ENCODE measurements at regions not wholly inside any gene's neighbourhood (a gene's known extent, or its start where the extent isn't known, plus 50 kb on each side); places are given as distances from the start of the nearest gene placed in this dataset.
A peak's percentile ranks its signal among the peaks of the same experiment; 100 is the strongest.
"Not testable (repeated sequence)": the region's sequence is repeated elsewhere in the genome, so short reads cannot be mapped to it uniquely, and the experiment has no call there.

- no peak for TF ChIP-seq JUND (IDR thresholded peaks at IDR 0.05; ENCODE audit: low read depth)
- DNase-seq (ENCODE audit: low read depth in 1 of 2, low spot score in 1 of 2) = no peak
- in situ Hi-C loops (cut with HindIII; ENCODE audit: low pct_unique_long_range_greater_than_20kb, low sequenced_read_pairs) = no loop called here
These were observed 639.0 kb downstream of the IPMK start for GRCh38 chr10:57628592-57629284.

DNA sequence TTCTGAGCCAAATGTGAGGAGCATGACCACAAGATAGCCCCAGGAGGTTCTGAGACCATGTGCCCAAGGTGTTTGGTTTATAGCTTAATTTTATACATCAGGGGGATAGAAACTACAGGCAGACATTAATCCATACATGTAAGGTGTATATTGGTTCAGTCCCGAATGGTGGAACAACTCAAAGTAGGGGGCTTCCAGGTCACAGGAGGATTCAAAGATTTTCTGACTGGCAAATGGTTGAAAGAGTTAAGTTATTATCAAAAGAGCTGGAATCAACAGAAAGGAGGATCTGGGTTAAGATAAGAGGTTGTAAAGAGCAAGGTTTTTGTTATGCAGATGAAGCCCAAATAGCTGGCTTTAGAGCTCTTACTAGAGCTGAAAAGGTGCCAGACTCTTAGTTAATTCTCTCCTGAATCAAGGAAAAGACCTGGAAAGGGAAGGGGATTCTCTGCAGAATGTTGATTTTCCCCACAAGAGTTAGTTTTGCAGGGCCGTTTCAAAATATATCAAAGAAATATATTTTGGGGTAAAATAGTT is 640.0 kb downstream of the IPMK start:
- in situ Hi-C loops (cut with HindIII; ENCODE audit: low pct_unique_long_range_greater_than_20kb, low sequenced_read_pairs) = no loop called here
- DNase-seq (ENCODE audit: low read depth in 1 of 2, low spot score in 1 of 2) = no peak
- no peak for TF ChIP-seq JUND (IDR thresholded peaks at IDR 0.05; ENCODE audit: low read depth)

DNA sequence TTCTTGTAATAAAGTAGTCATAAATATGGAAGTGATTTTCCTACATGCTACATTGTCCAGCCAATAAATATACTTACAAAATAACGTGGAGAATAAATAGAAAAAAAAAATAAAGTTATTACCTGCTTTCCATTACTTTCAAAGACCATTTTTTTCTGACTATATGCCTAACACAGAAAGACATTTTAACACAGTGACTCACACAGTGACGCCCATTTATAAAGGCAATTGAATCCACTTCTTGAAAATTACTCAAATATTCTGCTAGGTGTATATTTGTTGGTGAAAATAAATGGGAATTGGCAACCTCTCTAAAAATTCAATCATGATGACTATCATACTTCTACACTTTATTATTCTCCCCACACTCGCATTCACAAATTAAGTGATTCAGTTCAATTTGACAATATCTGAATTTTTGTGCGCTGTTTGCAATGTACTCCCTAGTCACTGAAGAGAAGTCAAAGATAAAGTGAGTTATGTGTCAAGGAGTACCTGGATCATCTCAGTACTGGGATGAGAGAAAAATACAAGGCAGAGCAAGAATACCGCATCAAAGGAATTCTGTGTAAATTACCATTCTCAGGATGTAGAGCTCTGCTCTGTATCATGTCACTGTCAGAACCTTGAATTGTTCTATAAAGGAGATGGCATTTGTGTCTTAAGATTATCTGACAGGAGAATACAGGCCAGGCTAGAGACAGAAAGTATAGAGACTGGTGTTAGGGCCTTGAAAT is 642.7 kb downstream of the IPMK start:
- no peak for TF ChIP-seq JUND (IDR thresholded peaks at IDR 0.05; ENCODE audit: low read depth)
- DNase-seq (ENCODE audit: low read depth in 1 of 2, low spot score in 1 of 2) = no peak
- in situ Hi-C loops (cut with HindIII; ENCODE audit: low pct_unique_long_range_greater_than_20kb, low sequenced_read_pairs) = no loop called here

DNA sequence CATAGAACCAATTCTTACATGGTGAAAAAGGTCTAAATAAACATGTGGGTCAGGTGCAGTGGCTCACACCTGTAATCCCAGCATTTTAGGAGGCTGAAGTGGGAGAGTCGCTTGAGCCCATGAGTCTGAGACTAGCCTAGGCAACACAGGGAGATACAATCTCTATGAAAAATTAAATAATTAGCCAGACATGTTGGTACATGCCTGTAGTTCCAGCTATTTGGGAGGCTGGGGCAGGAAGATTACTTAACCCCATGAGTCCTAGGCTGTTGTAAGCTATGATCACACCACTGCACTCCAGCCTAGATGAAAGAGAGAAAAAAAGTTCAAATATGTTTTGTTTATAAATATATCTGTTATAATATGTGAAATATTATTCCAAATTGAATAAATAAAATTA is 643.6 kb downstream of the IPMK start:
- in situ Hi-C loops (cut with HindIII; ENCODE audit: low pct_unique_long_range_greater_than_20kb, low sequenced_read_pairs) = no loop called here
- peak in 1 of 2 experiments; percentile 22 for DNase-seq (ENCODE audit: low read depth in 1 of 2, low spot score in 1 of 2)
- TF ChIP-seq JUND (IDR thresholded peaks at IDR 0.05; ENCODE audit: low read depth) = no peak

GRCh38 chr10:57621466-57621865 is 646.2 kb downstream of the IPMK start:
- TF ChIP-seq JUND (IDR thresholded peaks at IDR 0.05; ENCODE audit: low read depth) = no peak
- peak in 1 of 2 experiments; percentile 30 for DNase-seq (ENCODE audit: low read depth in 1 of 2, low spot score in 1 of 2)
- in situ Hi-C loops (cut with HindIII; ENCODE audit: low pct_unique_long_range_greater_than_20kb, low sequenced_read_pairs) = no loop called here

DNA sequence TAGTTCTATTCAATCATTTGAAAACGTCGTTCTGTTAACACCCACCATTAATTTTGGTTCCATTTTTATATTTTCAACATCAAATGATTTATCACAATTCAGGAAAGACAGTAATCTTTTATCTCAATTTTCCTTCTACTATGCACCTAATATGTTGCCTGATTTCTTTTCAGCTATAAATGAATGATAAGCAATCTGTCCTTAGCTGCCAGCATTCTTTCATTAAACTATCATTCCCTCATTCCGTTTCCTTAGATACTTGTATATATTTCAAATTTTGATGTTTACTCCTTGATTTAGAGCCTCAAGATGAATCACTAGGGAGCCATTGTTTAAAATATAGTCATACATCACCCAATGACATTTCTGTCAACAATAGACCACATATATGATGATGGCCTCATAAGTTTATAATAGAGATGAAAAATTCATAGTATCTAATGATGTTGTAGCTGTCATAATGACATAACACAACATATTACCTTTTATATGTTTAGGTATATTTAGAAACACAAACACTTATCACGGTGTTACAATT is 661.7 kb downstream of the IPMK start:
- in situ Hi-C loops (cut with HindIII; ENCODE audit: low pct_unique_long_range_greater_than_20kb, low sequenced_read_pairs) = no loop called here
- no peak for DNase-seq (ENCODE audit: low read depth in 1 of 2, low spot score in 1 of 2)
- TF ChIP-seq JUND (IDR thresholded peaks at IDR 0.05; ENCODE audit: low read depth) = no peak

DNA sequence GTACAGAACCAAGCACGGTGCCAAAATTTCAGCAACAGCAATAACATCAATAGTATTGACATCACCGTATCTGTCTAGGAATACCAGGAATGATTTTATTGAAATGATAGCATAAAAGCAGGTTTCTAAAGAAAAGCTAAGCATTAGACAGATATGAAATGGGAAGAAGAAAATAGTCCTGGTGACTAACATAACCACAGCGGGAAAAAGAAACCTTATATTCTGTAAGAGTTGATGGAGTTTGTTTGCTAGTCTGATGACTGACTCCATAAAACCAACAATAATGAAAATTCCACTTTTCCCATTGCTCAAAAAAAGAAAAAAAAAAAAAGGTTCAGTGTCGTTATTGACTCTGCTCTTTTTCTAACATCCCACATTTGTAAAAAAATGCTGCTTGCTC is 668.3 kb downstream of the IPMK start:
- in situ Hi-C loops (cut with HindIII; ENCODE audit: low pct_unique_long_range_greater_than_20kb, low sequenced_read_pairs) = no loop called here
- DNase-seq (ENCODE audit: low read depth in 1 of 2, low spot score in 1 of 2) = no peak
- TF ChIP-seq JUND (IDR thresholded peaks at IDR 0.05; ENCODE audit: low read depth) = no peak

GRCh38 chr10:57593983-57594573 is 673.6 kb downstream of the IPMK start:
- peak in 1 of 2 experiments; percentile 9 for DNase-seq (ENCODE audit: low read depth in 1 of 2, low spot score in 1 of 2)
- no peak for TF ChIP-seq JUND (IDR thresholded peaks at IDR 0.05; ENCODE audit: low read depth)
- in situ Hi-C loops (cut with HindIII; ENCODE audit: low pct_unique_long_range_greater_than_20kb, low sequenced_read_pairs) = no loop called here

DNA sequence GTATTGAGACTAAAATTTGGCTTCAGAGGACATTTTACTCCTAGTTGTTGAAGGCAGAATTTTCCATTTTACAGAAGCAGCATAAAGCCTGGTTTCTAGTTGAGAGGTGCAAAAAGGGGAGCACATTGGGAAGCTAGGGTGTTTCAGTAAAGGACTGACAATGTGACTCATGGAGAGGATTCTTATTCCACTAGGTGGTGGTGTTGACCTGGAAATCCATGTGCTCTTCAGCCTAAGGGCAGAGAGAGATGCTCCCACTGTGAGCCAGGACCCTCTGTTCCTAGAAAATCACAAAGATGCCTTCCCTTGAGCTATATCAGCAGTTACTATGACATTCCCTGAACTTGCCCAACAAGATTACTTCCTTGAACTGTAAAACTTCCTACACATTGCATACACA is 687.8 kb downstream of the IPMK start:
- in situ Hi-C loops (cut with HindIII; ENCODE audit: low pct_unique_long_range_greater_than_20kb, low sequenced_read_pairs) = no loop called here
- no peak for TF ChIP-seq JUND (IDR thresholded peaks at IDR 0.05; ENCODE audit: low read depth)
- DNase-seq (ENCODE audit: low read depth in 1 of 2, low spot score in 1 of 2) = peak in 1 of 2 experiments; percentile 65

GRCh38 chr10:57562211-57562610 is 705.5 kb downstream of the IPMK start:
- in situ Hi-C loops (cut with HindIII; ENCODE audit: low pct_unique_long_range_greater_than_20kb, low sequenced_read_pairs) = no loop called here
- no peak for TF ChIP-seq JUND (IDR thresholded peaks at IDR 0.05; ENCODE audit: low read depth)
- no peak for DNase-seq (ENCODE audit: low read depth in 1 of 2, low spot score in 1 of 2)

DNA sequence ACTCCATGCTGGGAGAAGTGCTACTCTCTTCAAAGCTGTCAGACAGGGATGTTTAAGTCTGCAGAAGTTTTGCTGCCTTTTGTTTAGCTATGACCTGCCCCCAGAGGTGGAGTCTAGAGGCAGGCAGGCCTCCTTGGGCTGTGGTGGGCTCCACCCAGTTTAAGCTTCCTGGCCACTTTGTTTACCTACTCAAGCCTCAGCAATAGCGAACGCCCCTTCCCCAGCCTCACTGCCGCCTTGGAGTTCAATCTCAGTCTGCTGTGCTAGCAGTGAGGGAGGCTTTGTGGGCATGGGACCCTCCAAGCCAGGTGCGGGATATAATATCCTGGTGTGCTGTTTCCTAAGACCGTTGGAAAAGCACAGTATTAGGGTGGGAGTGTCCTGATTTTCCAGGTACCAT is 715.9 kb downstream of the IPMK start:
- DNase-seq (ENCODE audit: low read depth in 1 of 2, low spot score in 1 of 2); in situ Hi-C loops (cut with HindIII; ENCODE audit: low pct_unique_long_range_greater_than_20kb, low sequenced_read_pairs): not testable (repeated sequence)

DNA sequence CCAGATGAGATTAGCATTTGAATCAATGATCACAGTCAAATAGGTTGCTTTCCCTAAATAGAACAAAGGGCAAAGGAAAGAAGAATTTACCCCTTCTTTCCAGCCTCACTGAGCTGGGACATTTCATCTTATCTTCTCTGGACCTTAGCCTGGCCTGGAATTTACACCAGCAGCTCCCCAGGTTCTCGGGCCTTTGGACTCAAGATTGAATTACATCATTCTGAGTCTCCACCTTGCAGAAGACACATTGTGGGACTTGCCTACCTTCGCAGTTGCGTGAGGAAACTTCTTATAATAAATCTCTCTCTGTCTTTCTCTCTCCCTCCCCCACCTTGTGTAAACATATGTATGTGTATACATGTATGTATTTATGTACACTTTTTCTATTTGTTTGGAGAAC is 732.4 kb downstream of the IPMK start:
- in situ Hi-C loops (cut with HindIII; ENCODE audit: low pct_unique_long_range_greater_than_20kb, low sequenced_read_pairs) = no loop called here
- peak in 1 of 2 experiments; percentile 14 for DNase-seq (ENCODE audit: low read depth in 1 of 2, low spot score in 1 of 2)
- TF ChIP-seq JUND (IDR thresholded peaks at IDR 0.05; ENCODE audit: low read depth) = no peak

- TF ChIP-seq JUND (IDR thresholded peaks at IDR 0.05; ENCODE audit: low read depth) = no peak
- in situ Hi-C loops (cut with HindIII; ENCODE audit: low pct_unique_long_range_greater_than_20kb, low sequenced_read_pairs) = no loop called here
- DNase-seq (ENCODE audit: low read depth in 1 of 2, low spot score in 1 of 2) = peak in 1 of 2 experiments; percentile 54
These were observed 754.1 kb downstream of the IPMK start for GRCh38 chr10:57513637-57514036.

Data from T47D (cell line).